CD4-positive, alpha-beta T cell treated with Interleukin-2 at 100 ng/mL for 4 hours (primary cell): ENCODE measurements at regions not wholly inside any gene's neighbourhood (a gene's known extent, or its start where the extent isn't known, plus 50 kb on each side); places are given as distances from the start of the nearest gene placed in this dataset.

Experiments
- DNase-seq: peaks from one replicate; pipeline ENCODE4 v3.0.0-alpha.2; 2020; ENCODE audit warnings: low spot score

- no peak for DNase-seq
These were observed 57.3 kb upstream of the CBLN2 start for GRCh38 chr18:72601481-72601880.
